AG10803 (cell line): ENCODE measurements at regions not wholly inside any gene's neighbourhood (a gene's known extent, or its start where the extent isn't known, plus 50 kb on each side); places are given as distances from the start of the nearest gene placed in this dataset.

ENCODE experiments used
- DNase-seq: peaks from one replicate; pipeline ENCODE4 v3.0.0; 2010; ENCODE audit warnings: low read depth
- H3K4me3 ChIP-seq: 2 replicates; pipeline ENCODE4 v1.5.1; 2011; ENCODE audit warnings: mild to moderate bottlenecking, low read length, control low read depth
- CTCF ChIP-seq: conservative IDR thresholded peaks from 2 replicates; pipeline ENCODE4 v1.5.1; 2011; ENCODE audit warnings: mild to moderate bottlenecking, low read length, control low read depth, inconsistent platforms

GRCh38 chr4:81375745-81376144 lies 96.0 kb downstream of the RASGEF1B start:
- DNase-seq: no peak
- H3K4me3 ChIP-seq: no peak overlapping the region
- no peak for TF ChIP-seq CTCF

- TF ChIP-seq CTCF: peak; percentile 48
- no peak for DNase-seq
- no peak overlapping the region for H3K4me3 ChIP-seq
Measured at GRCh38 chr4:81369886-81370285, 101.8 kb downstream of the RASGEF1B start.

GRCh38 chr4:81366779-81367178 lies 104.9 kb downstream of the RASGEF1B start:
- no peak for TF ChIP-seq CTCF
- DNase-seq: peak; percentile 61
- H3K4me3 ChIP-seq: no peak overlapping the region

- no peak for TF ChIP-seq CTCF
- no peak overlapping the region for H3K4me3 ChIP-seq
- DNase-seq: no peak
Measured at GRCh38 chr4:81360737-81361136, 111.0 kb downstream of the RASGEF1B start.

- no peak overlapping the region for H3K4me3 ChIP-seq
- TF ChIP-seq CTCF: no peak
- peak; percentile 71 for DNase-seq
Measured at GRCh38 chr4:81359207-81359606, 112.5 kb downstream of the RASGEF1B start.

GRCh38 chr4:81358154-81358553 lies 113.6 kb downstream of the RASGEF1B start:
- TF ChIP-seq CTCF: no peak
- no peak overlapping the region for H3K4me3 ChIP-seq
- DNase-seq: no peak

- peak; percentile 69 for DNase-seq
- no peak overlapping the region for H3K4me3 ChIP-seq
- TF ChIP-seq CTCF: no peak
Measured at GRCh38 chr4:81356621-81357020, 115.1 kb downstream of the RASGEF1B start.
